Endothelial cell (in vitro differentiated cells): ENCODE measurements at regions not wholly inside any gene's neighbourhood (a gene's known extent, or its start where the extent isn't known, plus 50 kb on each side); places are given as distances from the start of the nearest gene placed in this dataset.
"Not testable (repeated sequence)": the region's sequence is repeated elsewhere in the genome, so short reads cannot be mapped to it uniquely, and the experiment has no call there.

ENCODE experiments used
- DNase-seq: peaks from one replicate; pipeline ENCODE4 v3.0.0; 2021; ENCODE audit warnings: low spot score
- H3K27ac Mint-ChIP-seq: one replicate; pipeline ENCODE4 v1.8.0; 2021; ENCODE audit warnings: mixed read lengths, inconsistent platforms; ENCODE audit not compliant: unreplicated experiment
- H3K27me3 Mint-ChIP-seq: one replicate; pipeline ENCODE4 v1.8.0; 2021; ENCODE audit warnings: mild to moderate bottlenecking, moderate library complexity, mixed read lengths, inconsistent platforms; ENCODE audit not compliant: unreplicated experiment
- H3K36me3 Mint-ChIP-seq: one replicate; pipeline ENCODE4 v1.8.0; 2021; ENCODE audit warnings: mild to moderate bottlenecking, low read depth, mixed read lengths, inconsistent platforms; ENCODE audit not compliant: unreplicated experiment
- H3K4me1 Mint-ChIP-seq: one replicate; pipeline ENCODE4 v1.8.0; 2021; ENCODE audit warnings: mild to moderate bottlenecking, mixed read lengths, inconsistent platforms; ENCODE audit not compliant: unreplicated experiment
- H3K4me3 Mint-ChIP-seq: one replicate; pipeline ENCODE4 v1.8.0; 2021; ENCODE audit warnings: mild to moderate bottlenecking, mixed read lengths, inconsistent platforms; ENCODE audit not compliant: unreplicated experiment
- H3K9me3 Mint-ChIP-seq: one replicate; pipeline ENCODE4 v1.8.0; 2021; ENCODE audit warnings: mixed read lengths, inconsistent platforms; ENCODE audit not compliant: unreplicated experiment
- CTCF ChIP-seq: fragments of 200-600 bp; sonication (generic); IDR thresholded peaks from one replicate; pipeline ENCODE4 v1.5.0; 2021; ENCODE audit warnings: antibody characterized with exemption; ENCODE audit not compliant: unreplicated experiment

- DNase-seq = peak; percentile 50
- not testable (repeated sequence) for H3K27me3 Mint-ChIP-seq, H3K4me1 Mint-ChIP-seq, H3K36me3 Mint-ChIP-seq, H3K27ac Mint-ChIP-seq, H3K4me3 Mint-ChIP-seq, H3K9me3 Mint-ChIP-seq
- peak; percentile 74 for TF ChIP-seq CTCF
Measured at GRCh38 chr1:46878173-46878782, 63.0 kb downstream of the CYP4A11 start.

- not testable (repeated sequence) for H3K36me3 Mint-ChIP-seq, H3K27ac Mint-ChIP-seq, H3K27me3 Mint-ChIP-seq, H3K4me1 Mint-ChIP-seq, DNase-seq, H3K9me3 Mint-ChIP-seq, H3K4me3 Mint-ChIP-seq
- peak; percentile 65 for TF ChIP-seq CTCF
Measured at GRCh38 chr1:46876093-46876492, 65.2 kb downstream of the CYP4A11 start.
